Liver (tissue), 8 donors: ENCODE measurements at regions not wholly inside any gene's neighbourhood (a gene's known extent, or its start where the extent isn't known, plus 50 kb on each side); places are given as distances from the start of the nearest gene placed in this dataset.

Experiments
- DNase-seq: peaks from one replicate; pipeline ENCODE4 v3.0.0-alpha.2; 2017; ENCODE audit warnings: low spot score
- H3K27ac ChIP-seq, 2 donors: one replicate each; pipeline ENCODE4 v1.7.0; 2013; ENCODE audit warnings: inconsistent platforms in 2 of 2, low read length in 2 of 2, control low read depth in 1 of 2, low read depth in 1 of 2, mild to moderate bottlenecking in 1 of 2
- H3K27me3 ChIP-seq, 4 donors: one replicate each; pipeline versions ENCODE4 v1.6.1 to v1.7.0; 2013; ENCODE audit warnings: low read length in 3 of 4, inconsistent platforms in 1 of 4, mild to moderate bottlenecking in 1 of 4, moderate library complexity in 1 of 4; ENCODE audit not compliant: control insufficient read depth in 4 of 4, insufficient read depth in 4 of 4
- H3K36me3 ChIP-seq, 4 donors: one replicate each; pipeline versions ENCODE4 v1.6.1 to v1.7.0; 2013; ENCODE audit warnings: low read length in 3 of 4, mild to moderate bottlenecking in 3 of 4, low read depth in 1 of 4, moderate library complexity in 1 of 4; ENCODE audit not compliant: control insufficient read depth in 4 of 4, insufficient read depth in 3 of 4
- H3K4me1 ChIP-seq, 4 donors: one replicate each; pipeline versions ENCODE4 v1.6.1 to v1.7.0; 2013; ENCODE audit warnings: low read length in 3 of 4, mild to moderate bottlenecking in 3 of 4, moderate library complexity in 1 of 4; ENCODE audit not compliant: control insufficient read depth in 4 of 4, insufficient read depth in 4 of 4
- H3K4me3 ChIP-seq, 3 donors: one replicate each; pipeline versions ENCODE4 v1.6.1 to v1.7.0; 2013; ENCODE audit warnings: low read length in 3 of 3, control low read depth in 1 of 3, low read depth in 1 of 3, mild to moderate bottlenecking in 1 of 3
- H3K9ac ChIP-seq, 2 donors: one replicate each; pipeline ENCODE4 v1.7.0; 2013; ENCODE audit warnings: low read length in 2 of 2, mild to moderate bottlenecking in 2 of 2, moderate library complexity in 2 of 2, control low read depth in 1 of 2, low read depth in 1 of 2
- H3K9me3 ChIP-seq, 4 donors: one replicate each; pipeline versions ENCODE4 v1.6.1 to v1.7.0; 2013; ENCODE audit warnings: low read length in 3 of 4; ENCODE audit not compliant: control insufficient read depth in 4 of 4
- ATF3 ChIP-seq: IDR thresholded peaks from 2 replicates; pipeline ENCODE4 v1.6.1; 2016; ENCODE audit warnings: antibody characterized with exemption
- CTCF ChIP-seq: fragments of 150-350 bp; IDR thresholded peaks from 2 replicates; pipeline ENCODE4 v1.5.1; 2017; ENCODE audit warnings: improper control_type of control experiment, low read depth, low read length; ENCODE audit not compliant: missing input control
- EGR1 ChIP-seq, 2 donors: IDR thresholded peaks; 2 replicates each; pipeline ENCODE4 v1.6.1; 2016 to 2018; ENCODE audit warnings: antibody characterized with exemption in 2 of 2, low read depth in 2 of 2
- FOXA1 ChIP-seq: IDR thresholded peaks from 2 replicates; pipeline ENCODE4 v1.6.1; 2016; ENCODE audit warnings: antibody characterized with exemption
- FOXA2 ChIP-seq: IDR thresholded peaks from 2 replicates; pipeline ENCODE4 v1.6.1; 2016; ENCODE audit warnings: antibody characterized with exemption
- GABPA ChIP-seq, 2 donors: IDR thresholded peaks in 1 of 2; conservative IDR thresholded peaks in 1 of 2; 2 replicates each; pipeline ENCODE4 v1.6.1; 2016; ENCODE audit warnings: antibody characterized with exemption in 2 of 2, mild to moderate bottlenecking in 1 of 2, moderate library complexity in 1 of 2
- HNF4A ChIP-seq, 2 donors: conservative IDR thresholded peaks; 2 replicates each; pipeline ENCODE4 v1.6.1; 2016; ENCODE audit warnings: antibody characterized with exemption in 2 of 2, mild to moderate bottlenecking in 2 of 2
- HNF4G ChIP-seq: IDR thresholded peaks from 2 replicates; pipeline ENCODE4 v1.6.1; 2016; ENCODE audit warnings: antibody characterized with exemption
- JUND ChIP-seq, 2 donors: IDR thresholded peaks; 2 replicates each; pipeline ENCODE4 v1.6.1; 2016; ENCODE audit warnings: antibody characterized with exemption in 2 of 2
- NR2F2 ChIP-seq: IDR thresholded peaks from 2 replicates; pipeline ENCODE4 v1.6.1; 2016; ENCODE audit warnings: antibody characterized with exemption
- RAD21 ChIP-seq, 2 donors: IDR thresholded peaks; 2 replicates each; pipeline ENCODE4 v1.6.1; 2016; ENCODE audit warnings: antibody characterized with exemption in 2 of 2, mild to moderate bottlenecking in 2 of 2
- RXRA ChIP-seq, 2 donors: IDR thresholded peaks; 2 replicates each; pipeline ENCODE4 v1.6.1; 2017 to 2018; ENCODE audit warnings: antibody characterized with exemption in 2 of 2, mild to moderate bottlenecking in 1 of 2
- SP1 ChIP-seq: IDR thresholded peaks from 2 replicates; pipeline ENCODE4 v1.6.1; 2018; ENCODE audit warnings: antibody characterized with exemption, mild to moderate bottlenecking
- TAF1 ChIP-seq: conservative IDR thresholded peaks from 2 replicates; pipeline ENCODE4 v1.6.1; 2016; ENCODE audit warnings: antibody characterized with exemption, mild to moderate bottlenecking
- YY1 ChIP-seq: IDR thresholded peaks from 2 replicates; pipeline ENCODE4 v1.6.1; 2016; ENCODE audit warnings: antibody characterized with exemption, mild to moderate bottlenecking
- ZBTB33 ChIP-seq: IDR thresholded peaks from 2 replicates; pipeline ENCODE4 v1.6.1; 2016; ENCODE audit warnings: antibody characterized with exemption
- WGBS: extraction: QIAGEN DNeasy Blood & Tissue Kit; methylation state at CpG from one replicate; pipeline ENCODE4 v1.1.7; 2013; 5-methylcytosine and 5-hydroxymethylcytosine counted together
- TF ChIP-seq, protein P1 (sequence below): IDR thresholded peaks from 2 replicates; pipeline ENCODE4 v1.6.1; 2016; ENCODE audit warnings: antibody characterized with exemption
- TF ChIP-seq, protein P2 (sequence below): IDR thresholded peaks from 2 replicates; pipeline ENCODE4 v1.6.1; 2016; ENCODE audit warnings: antibody characterized with exemption, mild to moderate bottlenecking
- donor health status: healthy.
- donor health status: healthy.
- donor health status: healthy.
- donor health status: healthy.
- donor health status: healthy.

GRCh38 chr14:28305938-28306337, 460.6 kb upstream of the FOXG1 start:
- H3K9me3 ChIP-seq: no peaks in the 10 kb centered on the region
- TF ChIP-seq TAF1: no peak
- no peak for TF ChIP-seq ATF3
- TF ChIP-seq YY1: no peak
- TF ChIP-seq HNF4A (conservative IDR thresholded peaks at IDR 0.05): no peak
- TF ChIP-seq, protein P1, sequence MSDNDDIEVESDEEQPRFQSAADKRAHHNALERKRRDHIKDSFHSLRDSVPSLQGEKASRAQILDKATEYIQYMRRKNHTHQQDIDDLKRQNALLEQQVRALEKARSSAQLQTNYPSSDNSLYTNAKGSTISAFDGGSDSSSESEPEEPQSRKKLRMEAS: no peak
- TF ChIP-seq GABPA (IDR thresholded peaks at IDR 0.05 in 1 of 2, conservative IDR thresholded peaks at IDR 0.05 in 1 of 2): no peak
- no peak for TF ChIP-seq ZBTB33
- TF ChIP-seq NR2F2: no peak
- TF ChIP-seq JUND (IDR thresholded peaks at IDR 0.05): no peak
- TF ChIP-seq, protein P2, sequence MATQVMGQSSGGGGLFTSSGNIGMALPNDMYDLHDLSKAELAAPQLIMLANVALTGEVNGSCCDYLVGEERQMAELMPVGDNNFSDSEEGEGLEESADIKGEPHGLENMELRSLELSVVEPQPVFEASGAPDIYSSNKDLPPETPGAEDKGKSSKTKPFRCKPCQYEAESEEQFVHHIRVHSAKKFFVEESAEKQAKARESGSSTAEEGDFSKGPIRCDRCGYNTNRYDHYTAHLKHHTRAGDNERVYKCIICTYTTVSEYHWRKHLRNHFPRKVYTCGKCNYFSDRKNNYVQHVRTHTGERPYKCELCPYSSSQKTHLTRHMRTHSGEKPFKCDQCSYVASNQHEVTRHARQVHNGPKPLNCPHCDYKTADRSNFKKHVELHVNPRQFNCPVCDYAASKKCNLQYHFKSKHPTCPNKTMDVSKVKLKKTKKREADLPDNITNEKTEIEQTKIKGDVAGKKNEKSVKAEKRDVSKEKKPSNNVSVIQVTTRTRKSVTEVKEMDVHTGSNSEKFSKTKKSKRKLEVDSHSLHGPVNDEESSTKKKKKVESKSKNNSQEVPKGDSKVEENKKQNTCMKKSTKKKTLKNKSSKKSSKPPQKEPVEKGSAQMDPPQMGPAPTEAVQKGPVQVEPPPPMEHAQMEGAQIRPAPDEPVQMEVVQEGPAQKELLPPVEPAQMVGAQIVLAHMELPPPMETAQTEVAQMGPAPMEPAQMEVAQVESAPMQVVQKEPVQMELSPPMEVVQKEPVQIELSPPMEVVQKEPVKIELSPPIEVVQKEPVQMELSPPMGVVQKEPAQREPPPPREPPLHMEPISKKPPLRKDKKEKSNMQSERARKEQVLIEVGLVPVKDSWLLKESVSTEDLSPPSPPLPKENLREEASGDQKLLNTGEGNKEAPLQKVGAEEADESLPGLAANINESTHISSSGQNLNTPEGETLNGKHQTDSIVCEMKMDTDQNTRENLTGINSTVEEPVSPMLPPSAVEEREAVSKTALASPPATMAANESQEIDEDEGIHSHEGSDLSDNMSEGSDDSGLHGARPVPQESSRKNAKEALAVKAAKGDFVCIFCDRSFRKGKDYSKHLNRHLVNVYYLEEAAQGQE: no peak
- TF ChIP-seq RXRA (IDR thresholded peaks at IDR 0.05): no peak
- TF ChIP-seq SP1: no peak
- no peak for TF ChIP-seq FOXA1
- no peak for TF ChIP-seq HNF4G
- TF ChIP-seq FOXA2: no peak
- no peak for TF ChIP-seq CTCF
- no peak for TF ChIP-seq EGR1 (IDR thresholded peaks at IDR 0.05; ENCODE audit: low read depth in 2 of 2)
- TF ChIP-seq RAD21 (IDR thresholded peaks at IDR 0.05): no peak
- no peaks in the 10 kb centered on the region for H3K27me3 ChIP-seq
- no peak overlapping the region for H3K9ac ChIP-seq
- DNase-seq: no peak
- H3K27ac ChIP-seq: no peak overlapping the region
- no peaks in the 10 kb centered on the region for H3K36me3 ChIP-seq
- no peaks in the 10 kb centered on the region for H3K4me1 ChIP-seq
- H3K4me3 ChIP-seq: no peak overlapping the region

DNA sequence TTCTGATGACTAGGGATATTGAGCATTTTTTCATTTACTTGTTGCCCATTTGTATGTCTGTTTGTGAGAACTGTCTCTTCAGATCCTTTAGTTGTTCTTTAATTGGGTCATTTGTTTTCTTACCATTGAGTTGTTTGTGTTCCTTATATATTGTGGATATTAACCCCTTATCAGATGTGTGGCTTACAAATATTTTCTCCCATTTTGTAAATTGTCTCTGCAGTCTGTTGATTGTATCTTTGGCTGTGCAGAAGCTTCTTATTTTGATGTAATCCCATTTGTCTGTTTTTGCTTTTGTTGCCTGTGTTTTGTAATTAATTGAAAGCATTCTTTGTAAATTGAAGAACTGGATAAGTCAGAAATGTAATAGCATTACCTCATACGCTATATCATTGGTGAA, 459.1 kb upstream of the FOXG1 start:
- no peaks in the 10 kb centered on the region for H3K4me1 ChIP-seq
- H3K27me3 ChIP-seq: no peaks in the 10 kb centered on the region
- TF ChIP-seq ATF3: no peak
- DNase-seq: no peak
- 82% methylated on average over 1 of the region's 1 CpG for WGBS
- H3K9me3 ChIP-seq: no peaks in the 10 kb centered on the region
- no peak overlapping the region for H3K9ac ChIP-seq
- H3K4me3 ChIP-seq: no peak overlapping the region
- no peak overlapping the region for H3K27ac ChIP-seq
- H3K36me3 ChIP-seq: no peaks in the 10 kb centered on the region
